HL-60 (cell line): ENCODE measurements at regions not wholly inside any gene's neighbourhood (a gene's known extent, or its start where the extent isn't known, plus 50 kb on each side); places are given as distances from the start of the nearest gene placed in this dataset.

Source experiments
- CTCF ChIP-seq: IDR thresholded peaks from one replicate; pipeline ENCODE4 v1.5.1; 2011; ENCODE audit warnings: low read length, control low read depth, inconsistent platforms; ENCODE audit not compliant: insufficient read depth
- TF ChIP-seq, protein P1 (sequence below): IDR thresholded peaks from 2 replicates; pipeline ENCODE4 v1.6.1; 2012; ENCODE audit warnings: low read depth; ENCODE audit not compliant: insufficient replicate concordance

- TF ChIP-seq CTCF = no peak
- TF ChIP-seq, protein P1, sequence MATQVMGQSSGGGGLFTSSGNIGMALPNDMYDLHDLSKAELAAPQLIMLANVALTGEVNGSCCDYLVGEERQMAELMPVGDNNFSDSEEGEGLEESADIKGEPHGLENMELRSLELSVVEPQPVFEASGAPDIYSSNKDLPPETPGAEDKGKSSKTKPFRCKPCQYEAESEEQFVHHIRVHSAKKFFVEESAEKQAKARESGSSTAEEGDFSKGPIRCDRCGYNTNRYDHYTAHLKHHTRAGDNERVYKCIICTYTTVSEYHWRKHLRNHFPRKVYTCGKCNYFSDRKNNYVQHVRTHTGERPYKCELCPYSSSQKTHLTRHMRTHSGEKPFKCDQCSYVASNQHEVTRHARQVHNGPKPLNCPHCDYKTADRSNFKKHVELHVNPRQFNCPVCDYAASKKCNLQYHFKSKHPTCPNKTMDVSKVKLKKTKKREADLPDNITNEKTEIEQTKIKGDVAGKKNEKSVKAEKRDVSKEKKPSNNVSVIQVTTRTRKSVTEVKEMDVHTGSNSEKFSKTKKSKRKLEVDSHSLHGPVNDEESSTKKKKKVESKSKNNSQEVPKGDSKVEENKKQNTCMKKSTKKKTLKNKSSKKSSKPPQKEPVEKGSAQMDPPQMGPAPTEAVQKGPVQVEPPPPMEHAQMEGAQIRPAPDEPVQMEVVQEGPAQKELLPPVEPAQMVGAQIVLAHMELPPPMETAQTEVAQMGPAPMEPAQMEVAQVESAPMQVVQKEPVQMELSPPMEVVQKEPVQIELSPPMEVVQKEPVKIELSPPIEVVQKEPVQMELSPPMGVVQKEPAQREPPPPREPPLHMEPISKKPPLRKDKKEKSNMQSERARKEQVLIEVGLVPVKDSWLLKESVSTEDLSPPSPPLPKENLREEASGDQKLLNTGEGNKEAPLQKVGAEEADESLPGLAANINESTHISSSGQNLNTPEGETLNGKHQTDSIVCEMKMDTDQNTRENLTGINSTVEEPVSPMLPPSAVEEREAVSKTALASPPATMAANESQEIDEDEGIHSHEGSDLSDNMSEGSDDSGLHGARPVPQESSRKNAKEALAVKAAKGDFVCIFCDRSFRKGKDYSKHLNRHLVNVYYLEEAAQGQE = no peak
These were observed 500.3 kb upstream of the ADGRB3 start for GRCh38 chr6:68134796-68135195.
